Osteocyte (in vitro differentiated cells): ENCODE measurements at regions not wholly inside any gene's neighbourhood (a gene's known extent, or its start where the extent isn't known, plus 50 kb on each side); places are given as distances from the start of the nearest gene placed in this dataset.

ENCODE experiments used
- DNase-seq: peaks from one replicate; pipeline ENCODE4 v3.0.0; 2021; ENCODE audit warnings: mixed read lengths; ENCODE audit not compliant: unreplicated experiment; ENCODE audit errors: extremely low spot score
- H3K27ac Mint-ChIP-seq: one replicate; pipeline ENCODE4 v1.8.0; 2021; ENCODE audit warnings: mild to moderate bottlenecking, mixed read lengths; ENCODE audit not compliant: unreplicated experiment
- H3K27me3 Mint-ChIP-seq: one replicate; pipeline ENCODE4 v1.8.0; 2021; ENCODE audit warnings: mixed read lengths; ENCODE audit not compliant: unreplicated experiment
- H3K36me3 Mint-ChIP-seq: one replicate; pipeline ENCODE4 v1.8.0; 2021; ENCODE audit warnings: mixed read lengths; ENCODE audit not compliant: unreplicated experiment
- H3K4me1 Mint-ChIP-seq: one replicate; pipeline ENCODE4 v1.8.0; 2021; ENCODE audit warnings: mixed read lengths; ENCODE audit not compliant: unreplicated experiment
- H3K4me3 Mint-ChIP-seq: one replicate; pipeline ENCODE4 v1.8.0; 2021; ENCODE audit warnings: mild to moderate bottlenecking, moderate library complexity, mixed read lengths; ENCODE audit not compliant: unreplicated experiment
- H3K9me3 Mint-ChIP-seq: one replicate; pipeline ENCODE4 v1.8.0; 2021; ENCODE audit warnings: mixed read lengths; ENCODE audit not compliant: unreplicated experiment
- TF ChIP-seq, protein P1 (sequence below): fragments of 200-600 bp; sonication (generic); IDR thresholded peaks from 2 replicates; pipeline ENCODE4 v1.5.0; 2021; ENCODE audit warnings: antibody characterized with exemption, mild to moderate bottlenecking, moderate library complexity

DNA sequence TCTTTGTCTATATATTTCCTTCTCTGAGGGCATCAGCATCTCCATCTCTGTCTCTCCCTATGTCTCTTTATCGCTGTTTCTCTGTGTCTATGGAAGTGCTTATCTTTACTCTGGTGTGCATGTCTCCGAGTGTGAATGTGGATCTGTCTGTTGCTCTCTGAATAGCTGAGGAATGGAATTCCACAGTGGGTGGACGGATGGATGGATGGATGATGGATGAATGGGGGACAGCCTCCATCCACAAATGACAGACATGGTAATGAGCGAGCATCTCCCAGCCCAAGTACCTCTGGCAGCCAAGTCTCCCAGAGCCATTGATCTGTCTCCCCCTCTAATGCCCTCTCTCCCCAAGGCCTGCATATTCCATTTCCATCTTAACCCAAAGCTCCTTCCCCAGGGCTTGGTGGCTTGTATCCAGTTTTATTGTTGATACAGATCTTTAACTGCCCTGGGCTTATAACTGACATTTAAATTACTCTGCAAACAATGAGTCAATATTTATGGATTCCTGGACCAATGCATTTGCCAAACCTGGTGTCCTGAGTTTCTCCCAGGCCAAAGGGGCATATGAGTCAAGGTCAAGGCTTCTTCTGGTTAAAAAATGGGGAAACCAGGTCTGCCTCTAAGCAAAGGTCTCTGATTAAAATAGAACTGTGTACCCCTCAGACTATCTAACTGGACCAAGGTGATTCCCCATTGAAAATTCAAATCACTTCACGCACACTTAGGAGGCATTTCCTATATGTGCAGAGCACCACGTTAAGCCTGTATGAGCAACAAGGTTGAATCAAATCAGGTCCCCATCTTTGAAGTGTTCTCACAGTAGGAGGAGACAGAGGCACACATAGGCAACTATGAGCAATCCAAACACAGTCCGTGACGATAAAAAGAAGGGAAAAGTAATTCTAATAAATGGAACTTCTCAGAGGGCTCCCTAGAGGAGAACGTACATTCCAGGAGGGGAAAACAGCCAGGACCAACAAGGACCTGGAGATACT lies 109.9 kb downstream of the TLE3 start:
- Mint-ChIP-seq H3K27me3 (peaks cover 35% of the 10 kb centered on the region), H3K4me1 (peaks cover 5% of the 10 kb centered on the region), H3K4me3 (no peak overlapping the region), H3K27ac (no peak overlapping the region), H3K9me3 (no peaks in the 10 kb centered on the region), H3K36me3 (no peaks in the 10 kb centered on the region)
- TF ChIP-seq, protein P1, sequence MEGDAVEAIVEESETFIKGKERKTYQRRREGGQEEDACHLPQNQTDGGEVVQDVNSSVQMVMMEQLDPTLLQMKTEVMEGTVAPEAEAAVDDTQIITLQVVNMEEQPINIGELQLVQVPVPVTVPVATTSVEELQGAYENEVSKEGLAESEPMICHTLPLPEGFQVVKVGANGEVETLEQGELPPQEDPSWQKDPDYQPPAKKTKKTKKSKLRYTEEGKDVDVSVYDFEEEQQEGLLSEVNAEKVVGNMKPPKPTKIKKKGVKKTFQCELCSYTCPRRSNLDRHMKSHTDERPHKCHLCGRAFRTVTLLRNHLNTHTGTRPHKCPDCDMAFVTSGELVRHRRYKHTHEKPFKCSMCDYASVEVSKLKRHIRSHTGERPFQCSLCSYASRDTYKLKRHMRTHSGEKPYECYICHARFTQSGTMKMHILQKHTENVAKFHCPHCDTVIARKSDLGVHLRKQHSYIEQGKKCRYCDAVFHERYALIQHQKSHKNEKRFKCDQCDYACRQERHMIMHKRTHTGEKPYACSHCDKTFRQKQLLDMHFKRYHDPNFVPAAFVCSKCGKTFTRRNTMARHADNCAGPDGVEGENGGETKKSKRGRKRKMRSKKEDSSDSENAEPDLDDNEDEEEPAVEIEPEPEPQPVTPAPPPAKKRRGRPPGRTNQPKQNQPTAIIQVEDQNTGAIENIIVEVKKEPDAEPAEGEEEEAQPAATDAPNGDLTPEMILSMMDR, result no peak
- no peak for DNase-seq

DNA sequence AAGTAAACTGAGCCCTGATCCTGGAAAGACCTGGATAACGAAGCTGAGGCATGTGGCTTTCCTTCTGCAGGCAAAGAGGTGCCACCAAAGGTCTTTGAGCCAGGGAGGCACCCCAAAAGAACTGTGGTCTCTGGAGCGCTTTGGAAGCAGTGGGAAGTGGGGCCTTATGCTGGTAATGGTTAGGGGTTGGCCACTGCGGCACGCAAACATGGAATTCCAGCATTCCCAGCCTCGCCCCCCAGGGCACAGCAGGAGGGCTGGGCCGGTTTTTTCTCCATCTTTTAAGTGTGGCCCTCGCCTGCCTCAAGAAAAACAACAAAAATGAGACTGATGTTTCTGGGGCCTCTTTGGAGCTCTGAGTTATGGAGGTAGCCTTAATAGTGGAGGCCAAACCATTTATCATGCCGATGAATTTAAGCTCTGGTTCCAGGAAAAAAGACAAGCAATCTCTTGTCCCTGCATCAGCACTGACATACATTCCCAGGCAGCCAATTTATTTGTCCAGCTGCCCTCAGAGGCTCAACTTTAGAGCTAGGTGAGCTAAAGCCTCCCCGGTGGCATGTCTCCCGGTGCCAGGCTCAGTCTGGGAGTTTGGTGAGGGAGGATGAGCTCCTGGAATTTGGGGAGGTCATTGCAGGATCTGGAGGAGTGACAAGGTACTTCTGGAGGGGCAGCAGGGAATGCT lies 109.0 kb downstream of the TLE3 start:
- no peak overlapping the region for H3K4me3 Mint-ChIP-seq
- TF ChIP-seq, protein P1, result no peak
- peaks cover 5% of the 10 kb centered on the region for H3K4me1 Mint-ChIP-seq
- no peak for DNase-seq
- H3K36me3 Mint-ChIP-seq, result no peaks in the 10 kb centered on the region
- no peak overlapping the region for H3K27ac Mint-ChIP-seq
- H3K27me3 Mint-ChIP-seq, result peaks cover 37% of the 10 kb centered on the region
- no peaks in the 10 kb centered on the region for H3K9me3 Mint-ChIP-seq

DNA sequence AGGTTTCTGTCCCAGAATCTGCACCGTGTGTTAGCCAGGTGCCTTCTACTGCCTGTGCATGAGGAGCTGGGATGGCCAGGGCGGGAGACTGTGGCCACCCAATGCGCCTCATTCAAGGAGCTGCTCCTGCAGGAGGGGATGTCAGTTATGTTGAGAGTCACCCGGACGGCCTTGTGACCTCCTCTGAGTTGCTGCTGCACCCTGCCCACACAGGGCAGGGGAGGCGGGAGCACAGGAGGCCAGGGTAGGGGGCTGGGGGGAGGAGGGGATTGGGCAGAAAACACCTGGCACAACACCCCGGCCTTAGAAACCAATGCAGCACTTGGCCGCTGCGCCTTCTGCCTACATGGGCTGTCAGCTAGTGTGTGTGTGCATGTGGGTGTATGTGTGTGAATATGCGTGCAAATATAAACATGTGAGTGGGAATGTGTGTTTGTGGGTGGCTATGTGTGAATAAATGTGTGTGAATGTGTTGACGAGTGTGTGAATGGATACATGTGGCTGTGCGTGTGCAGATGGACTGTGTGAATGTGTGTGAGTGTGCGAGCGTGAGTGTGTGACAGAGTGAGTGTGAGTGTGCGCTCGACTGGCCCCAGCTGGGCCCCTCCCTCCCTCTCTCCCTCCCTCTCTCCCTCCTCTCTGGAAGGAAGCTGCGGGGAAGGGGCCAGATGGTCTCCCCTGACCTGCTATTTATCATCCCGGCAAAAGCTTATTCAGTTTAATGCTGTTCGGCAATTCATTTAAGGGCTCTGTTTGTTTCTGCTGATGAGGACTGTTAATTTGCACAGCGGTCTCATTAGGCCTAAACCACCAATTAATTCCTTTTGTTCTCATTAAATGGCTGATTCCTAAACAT lies 106.9 kb downstream of the TLE3 start:
- no peaks in the 10 kb centered on the region for H3K36me3 Mint-ChIP-seq
- H3K27me3 Mint-ChIP-seq, result peaks cover 50% of the 10 kb centered on the region
- DNase-seq, result no peak
- no peaks in the 10 kb centered on the region for H3K9me3 Mint-ChIP-seq
- TF ChIP-seq, protein P1, result no peak
- H3K4me1 Mint-ChIP-seq, result peaks cover 5% of the 10 kb centered on the region
- H3K4me3 Mint-ChIP-seq, result no peak overlapping the region
- no peak overlapping the region for H3K27ac Mint-ChIP-seq

DNA sequence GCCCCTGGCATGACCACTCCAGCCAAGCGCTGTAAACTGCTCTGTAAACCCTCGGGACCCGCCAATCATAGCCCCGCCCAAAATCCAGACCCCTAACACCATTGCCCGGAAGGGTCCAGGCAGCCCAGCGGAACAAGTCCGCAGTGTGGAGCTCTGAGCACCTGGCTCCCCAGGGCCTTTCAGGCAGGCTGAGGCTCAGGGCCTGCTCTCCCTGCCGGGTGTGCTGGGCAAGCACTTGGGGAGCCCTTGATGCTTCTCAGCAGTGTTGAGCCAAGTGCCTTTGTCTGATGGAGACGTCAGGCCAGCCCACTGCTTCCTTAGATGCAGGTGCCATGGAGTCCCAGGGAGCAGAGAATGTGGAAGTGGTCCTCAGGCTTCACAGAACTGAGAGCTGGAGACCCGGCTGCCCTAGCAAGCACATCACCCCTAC lies 106.2 kb downstream of the TLE3 start:
- TF ChIP-seq, protein P1, result no peak

More for the DNA sequence above, 106.2 kb downstream of the TLE3 start:
- Mint-ChIP-seq H3K9me3 (no peaks in the 10 kb centered on the region), H3K27ac (no peak overlapping the region), H3K4me3 (no peak overlapping the region), H3K4me1 (peaks cover 5% of the 10 kb centered on the region), H3K36me3 (no peaks in the 10 kb centered on the region), H3K27me3 (peaks cover 49% of the 10 kb centered on the region)
- DNase-seq, result no peak
